HG03175 (cell line): ENCODE measurements at regions not wholly inside any gene's neighbourhood (a gene's known extent, or its start where the extent isn't known, plus 50 kb on each side); places are given as distances from the start of the nearest gene placed in this dataset.
"Not testable (repeated sequence)": the region's sequence is repeated elsewhere in the genome, so short reads cannot be mapped to it uniquely, and the experiment has no call there.

Experiments
- ATAC-seq: cut with Tn5 transposase; IDR thresholded peaks from one replicate; pipeline ENCODE4 v1.9.1; 2021; ENCODE audit warnings: mild to moderate bottlenecking, moderate library complexity; ENCODE audit not compliant: unreplicated experiment

DNA sequence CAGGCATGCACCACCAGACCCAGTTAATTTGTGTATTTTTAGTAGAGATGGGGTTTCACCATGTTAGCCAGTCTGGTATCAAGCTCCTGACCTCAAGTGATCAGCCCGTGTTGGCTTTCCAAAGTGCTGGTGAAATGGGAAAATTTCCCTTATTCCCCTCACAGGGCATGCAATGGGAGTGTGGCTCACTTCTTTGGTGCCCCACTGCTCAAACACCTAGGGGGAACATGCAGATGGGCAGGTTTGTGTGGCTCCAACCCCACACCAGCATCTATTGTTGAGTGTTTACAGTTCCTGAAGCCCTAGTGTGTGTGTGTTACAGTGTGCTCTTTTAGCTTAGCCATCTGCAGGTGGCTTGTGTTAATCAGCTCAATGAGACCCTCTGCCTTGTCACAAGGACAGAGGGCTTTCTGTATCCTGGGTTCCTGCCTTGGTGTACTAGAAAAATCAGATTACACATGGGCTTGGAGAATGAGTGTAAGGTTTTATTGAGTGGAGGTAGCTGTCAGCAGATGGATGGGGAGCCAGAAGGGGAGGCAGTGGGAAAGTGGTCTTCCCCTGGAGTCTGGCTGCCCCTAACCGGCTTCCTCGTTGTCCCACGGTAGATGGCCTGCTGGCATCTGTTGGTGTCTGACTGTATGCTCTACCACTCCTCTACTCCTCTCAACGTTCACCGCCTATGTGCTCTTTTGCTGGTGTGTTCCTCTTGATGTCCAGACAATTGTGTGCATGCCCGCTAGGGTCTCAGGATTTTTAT, 248.1 kb upstream of the CBLB start:
- ATAC-seq: no peak

DNA sequence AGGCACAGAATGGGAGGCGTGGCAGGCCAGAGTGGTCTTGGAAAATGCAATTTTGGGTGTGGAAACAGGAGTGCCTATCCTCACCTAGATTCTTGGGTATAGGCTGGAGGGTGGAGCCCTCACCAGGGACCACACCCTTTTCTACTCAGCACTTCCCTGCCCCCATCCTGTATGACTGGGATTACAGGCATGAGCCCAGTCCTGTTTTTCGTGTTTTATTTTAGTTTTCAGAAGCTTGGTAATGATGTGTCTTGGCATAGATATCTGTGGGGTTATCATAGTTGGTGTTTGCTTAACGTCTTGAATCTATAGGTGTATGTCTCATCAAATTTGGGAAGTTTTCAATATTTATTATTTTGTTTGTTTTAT, 248.7 kb upstream of the CBLB start:
- no peak for ATAC-seq

DNA sequence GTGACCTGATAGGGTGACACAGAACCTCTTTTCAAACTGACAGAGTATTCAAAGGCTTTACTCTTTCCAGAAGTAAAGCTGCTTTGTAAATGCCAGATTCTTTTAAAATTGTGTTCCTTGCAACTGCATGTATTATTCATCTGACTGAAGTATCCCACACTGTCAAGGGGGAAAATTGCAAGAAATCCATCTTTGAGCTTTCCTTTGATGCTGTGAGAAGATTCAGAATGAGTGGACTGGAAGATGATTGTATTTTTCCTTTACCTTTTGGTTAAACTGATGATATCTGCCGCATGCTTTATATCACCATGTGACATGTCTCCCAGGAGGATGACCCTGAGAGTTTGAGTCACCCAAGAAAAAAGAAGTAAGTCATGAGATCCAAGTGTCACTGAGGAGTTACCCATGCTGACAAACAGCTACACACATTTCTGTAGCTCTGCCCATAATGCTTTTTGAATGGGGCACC, 250.8 kb upstream of the CBLB start:
- ATAC-seq: no peak

DNA sequence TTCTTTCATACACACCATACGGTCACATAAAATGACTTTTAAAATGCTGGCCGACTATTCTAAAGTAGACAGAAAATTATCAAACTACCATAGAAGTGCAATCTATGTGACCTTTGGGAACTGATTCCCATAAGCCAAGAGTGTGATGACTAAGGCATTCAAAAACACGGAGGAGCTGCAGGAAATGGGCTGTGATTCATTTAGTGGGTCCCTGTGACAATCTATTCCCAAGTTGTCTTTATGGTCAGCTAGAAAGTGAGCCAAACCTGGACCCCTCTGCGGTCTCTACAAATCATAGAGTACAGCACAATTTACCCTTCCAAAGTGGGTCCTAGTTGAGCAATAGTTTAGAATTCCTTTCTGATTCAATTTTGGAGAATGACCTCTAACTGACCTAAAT, 251.5 kb upstream of the CBLB start:
- no peak for ATAC-seq

DNA sequence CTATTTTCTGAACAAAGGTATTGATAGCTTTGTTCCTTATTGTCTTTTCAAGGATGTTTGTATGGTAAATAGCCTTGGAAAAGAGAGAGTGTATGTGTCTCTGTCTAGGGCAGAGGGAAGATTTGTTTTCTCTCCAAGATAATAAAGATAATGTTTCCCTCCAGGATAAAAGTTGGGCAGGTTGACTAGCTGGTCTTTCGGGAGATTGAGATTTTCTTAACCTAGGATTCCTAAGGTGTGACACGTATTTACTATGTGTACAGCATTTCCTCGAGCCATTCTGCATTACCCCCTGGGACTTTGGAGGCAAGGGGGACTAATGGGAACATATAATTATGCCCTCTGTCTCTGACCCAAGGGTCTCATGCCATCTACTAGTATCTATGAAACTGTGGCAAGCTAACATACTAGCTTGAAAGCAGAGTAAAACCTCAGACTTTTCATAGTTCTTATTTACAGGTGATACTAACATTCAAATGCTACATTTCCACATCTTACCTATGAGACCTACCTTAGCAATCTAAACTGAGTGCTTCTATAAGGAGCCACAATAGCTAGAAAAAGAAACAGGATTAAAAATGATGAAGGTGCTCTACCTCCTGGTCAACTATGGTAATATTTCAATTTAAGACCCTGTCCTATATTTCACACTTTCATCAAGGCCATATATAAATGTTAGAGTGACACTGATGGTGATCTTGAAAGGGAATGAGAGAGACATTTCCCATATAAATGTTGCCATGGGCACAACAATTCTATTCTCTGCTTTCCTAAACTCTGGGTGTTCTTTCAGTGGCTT, 252.9 kb upstream of the CBLB start:
- no peak for ATAC-seq

DNA sequence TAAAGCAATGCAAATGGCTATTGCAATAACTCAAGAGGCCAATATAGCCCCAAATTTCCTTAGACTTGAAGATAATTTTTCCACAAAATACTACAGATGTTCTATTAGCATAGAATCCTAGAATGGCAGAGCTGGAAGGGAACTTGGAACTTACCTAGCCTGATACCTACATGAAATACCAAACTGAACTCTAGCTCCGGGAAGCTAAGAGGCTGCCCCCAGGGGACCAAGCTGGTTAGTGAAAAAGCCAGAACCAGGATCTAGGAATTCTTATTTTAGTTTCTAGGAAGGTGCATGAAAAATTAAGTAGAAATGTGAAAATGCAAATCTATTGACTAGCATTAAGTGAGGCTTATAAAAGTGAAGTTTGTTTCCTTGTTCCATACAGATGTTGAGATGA, 256.0 kb upstream of the CBLB start:
- no peak for ATAC-seq

DNA sequence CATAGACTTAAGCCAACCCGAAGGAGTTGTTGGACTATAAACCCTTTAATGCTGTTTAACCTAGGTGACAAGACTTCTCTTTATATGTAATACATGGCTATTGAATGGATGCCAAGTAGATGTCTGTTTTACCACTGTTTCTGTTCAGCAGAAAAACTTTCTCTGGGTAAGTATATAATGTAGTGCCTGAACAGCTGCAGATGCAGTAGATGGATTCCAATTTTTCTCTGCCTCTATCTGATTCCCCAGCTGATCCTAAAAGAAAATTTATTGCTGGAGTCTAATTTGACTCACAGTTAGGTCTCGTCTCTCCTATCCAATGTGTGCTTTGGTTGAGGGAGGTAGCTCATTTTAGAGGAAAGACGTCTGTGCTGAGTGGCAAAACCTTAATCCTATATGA, 256.5 kb upstream of the CBLB start:
- ATAC-seq: no peak

DNA sequence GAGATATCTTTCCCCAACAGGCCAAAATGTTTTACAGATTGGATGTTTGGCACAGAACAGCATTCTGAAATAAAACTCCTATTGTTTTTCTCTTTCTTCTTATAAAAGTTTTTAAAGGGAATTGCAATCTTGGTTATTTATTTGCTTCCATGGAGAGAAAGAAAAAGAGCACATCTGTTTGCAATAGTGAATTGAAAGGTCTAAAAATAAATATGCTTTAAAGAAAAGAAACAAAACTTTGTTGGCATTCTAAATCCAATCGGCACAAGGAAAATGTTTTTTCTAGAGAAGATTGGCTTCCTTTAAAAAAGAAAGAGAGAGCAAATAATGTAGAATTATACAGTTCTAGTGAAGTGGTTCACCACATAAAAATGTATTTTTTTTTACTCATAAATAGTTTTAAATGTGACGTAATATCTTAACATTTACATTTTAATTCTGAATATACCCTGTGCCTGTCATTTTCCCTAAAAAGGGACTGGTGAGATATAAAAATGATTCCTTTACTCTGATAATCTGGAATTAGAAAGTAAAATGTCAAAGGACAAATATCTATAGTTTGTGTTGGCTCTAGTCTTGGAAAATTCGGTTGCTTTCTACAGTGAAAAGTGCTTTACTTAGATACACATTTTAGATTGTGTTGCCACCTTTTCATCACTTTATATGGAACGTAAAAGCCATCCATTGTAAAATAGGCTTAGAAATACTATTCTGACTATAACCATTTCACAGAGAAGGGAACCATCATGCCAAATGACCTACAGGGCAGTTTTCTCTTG, 257.4 kb upstream of the CBLB start:
- ATAC-seq: no peak

DNA sequence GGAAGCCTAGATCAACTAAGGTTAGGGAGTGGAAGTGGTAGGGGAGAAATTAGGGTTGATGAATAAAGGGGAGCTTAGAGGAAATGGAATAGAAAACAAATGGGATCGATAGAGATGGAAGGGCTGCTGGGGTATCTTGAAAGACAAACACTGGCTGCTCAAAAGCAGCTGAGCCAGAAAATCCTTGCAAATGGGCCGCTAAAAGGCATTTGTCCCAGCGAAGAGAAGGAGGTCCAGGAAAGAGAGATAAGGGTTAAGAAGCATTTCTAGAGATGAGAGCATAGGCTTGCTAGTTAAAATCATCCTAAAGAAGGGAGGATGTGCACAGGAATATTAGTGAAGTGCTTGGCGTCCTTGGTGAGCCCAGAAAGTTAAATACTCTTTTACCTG, 258.0 kb upstream of the CBLB start:
- ATAC-seq: no peak

DNA sequence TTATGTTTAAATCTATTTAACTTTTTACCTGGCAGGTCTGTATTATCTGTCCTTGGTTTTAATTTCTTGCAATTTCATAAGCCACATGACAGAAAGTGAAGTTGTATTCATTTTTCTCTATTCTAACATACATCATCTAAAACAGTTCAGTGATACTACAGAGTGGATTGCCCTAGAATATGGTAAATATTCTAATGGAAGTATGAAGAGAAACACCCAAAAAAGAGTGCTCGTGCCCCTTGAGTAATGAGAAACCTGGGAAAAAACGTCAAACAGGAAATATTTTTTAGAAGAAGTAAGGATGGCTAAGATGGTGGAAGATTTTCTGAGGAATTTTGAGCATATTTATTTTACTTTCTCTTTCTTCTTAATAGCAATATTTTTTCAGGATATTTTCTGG, 261.1 kb upstream of the CBLB start:
- no peak for ATAC-seq

DNA sequence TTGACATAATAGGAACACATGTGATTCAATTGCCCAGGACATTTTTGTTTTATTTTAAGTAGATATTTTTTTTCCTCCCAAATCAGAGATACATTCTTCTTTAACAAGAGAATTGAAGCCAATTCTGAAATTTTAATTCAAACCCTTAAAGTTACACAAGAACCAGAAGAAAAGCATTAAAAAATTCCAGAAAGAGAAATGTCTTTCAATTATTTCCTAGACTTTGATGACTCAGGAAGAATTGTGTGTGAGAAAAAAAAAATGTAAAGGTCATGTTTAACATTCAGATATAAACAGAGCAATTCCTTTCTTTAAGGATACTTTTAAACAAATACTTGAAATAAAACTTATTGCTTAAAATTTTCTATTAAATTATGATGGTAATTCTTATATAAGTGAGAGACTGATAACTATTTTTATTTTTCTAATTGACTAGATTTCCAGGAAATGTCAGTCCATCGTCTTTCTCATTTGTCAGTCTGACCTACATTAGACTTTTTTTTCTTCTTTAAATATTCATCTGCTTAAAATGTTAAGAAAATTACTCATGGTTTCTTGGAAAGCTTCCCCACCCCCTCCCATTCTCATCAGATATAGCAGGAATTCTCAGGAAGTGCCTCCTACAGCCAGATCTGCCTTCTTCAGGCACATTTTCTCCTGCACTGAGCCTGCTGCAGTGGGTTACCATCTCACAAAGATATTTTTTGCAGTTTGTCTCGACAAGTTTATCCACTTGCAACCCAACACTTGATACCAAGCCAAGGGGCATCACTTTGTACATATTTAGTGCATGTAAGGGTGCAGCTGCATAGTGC, 261.8 kb upstream of the CBLB start:
- ATAC-seq: no peak

DNA sequence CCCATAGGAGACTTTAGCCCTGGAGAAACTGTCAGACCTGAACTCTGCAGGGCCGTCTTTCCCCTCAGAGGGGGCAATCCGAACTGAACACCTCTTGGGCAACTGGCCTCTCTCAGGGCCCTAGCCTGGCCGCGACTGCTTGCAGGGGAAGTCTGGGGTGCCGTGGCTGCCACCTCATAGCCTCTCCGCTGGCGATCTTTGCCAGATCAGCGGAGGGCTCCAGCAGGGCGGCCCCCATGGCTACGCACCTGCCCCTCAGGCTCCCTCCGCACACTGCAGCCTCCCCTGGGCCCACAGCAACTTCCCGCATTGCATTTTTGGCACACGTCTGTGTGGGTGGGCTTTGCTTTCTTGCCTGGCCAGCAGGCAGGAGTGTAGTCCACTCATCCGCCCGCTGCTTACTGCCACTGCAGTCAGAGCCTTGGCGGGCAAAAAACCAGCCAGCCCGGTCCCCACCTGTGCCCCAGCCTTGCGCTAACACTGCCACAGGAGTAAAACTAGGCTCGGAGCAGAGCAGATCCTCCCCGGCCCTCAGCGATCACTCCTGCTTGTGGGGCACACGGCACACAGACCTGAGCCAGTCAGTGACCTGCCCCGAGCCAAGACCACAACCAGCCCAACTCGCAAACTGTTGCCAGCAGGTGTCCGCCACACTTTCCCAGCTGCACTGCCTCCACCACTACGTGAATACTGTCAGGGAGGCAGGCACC, 266.8 kb upstream of the CBLB start:
- no peak for ATAC-seq

DNA sequence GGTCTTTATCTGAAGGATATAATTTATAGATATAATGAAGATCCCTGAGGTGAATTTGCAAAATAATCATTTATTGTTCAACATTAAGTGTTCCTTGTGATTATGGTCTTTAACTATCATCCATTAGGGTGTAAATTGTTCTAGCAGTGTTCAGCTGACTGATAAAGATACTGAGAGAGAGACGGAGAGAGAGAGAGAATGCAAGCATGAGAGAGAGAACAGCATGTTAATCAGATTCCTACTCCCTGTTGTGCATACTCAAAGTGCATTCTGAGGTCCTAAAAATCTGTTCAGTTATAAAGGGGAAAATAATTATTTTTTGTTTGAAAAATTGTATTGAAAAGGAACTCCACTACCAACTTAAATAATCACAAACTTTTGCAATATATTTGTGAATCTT, 271.0 kb upstream of the CBLB start:
- ATAC-seq: no peak

DNA sequence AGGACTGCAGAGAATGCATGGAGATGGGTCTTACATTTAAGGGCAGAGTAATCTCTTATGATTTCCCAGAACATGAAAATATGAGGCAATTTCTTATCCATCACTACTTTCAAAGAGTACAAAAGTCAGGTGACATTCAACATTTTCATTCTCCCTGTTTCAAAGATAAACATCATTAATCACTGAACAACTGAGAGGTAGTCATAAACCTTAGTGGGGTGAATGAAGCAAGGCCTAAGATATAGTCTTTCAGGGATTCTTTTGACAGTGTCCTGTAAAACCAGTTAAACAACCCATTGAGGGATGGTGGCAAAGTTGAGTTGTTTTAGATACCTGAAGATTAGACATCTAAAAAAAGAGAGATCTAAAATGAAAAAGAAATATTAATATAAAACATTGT, 271.6 kb upstream of the CBLB start:
- ATAC-seq: no peak

DNA sequence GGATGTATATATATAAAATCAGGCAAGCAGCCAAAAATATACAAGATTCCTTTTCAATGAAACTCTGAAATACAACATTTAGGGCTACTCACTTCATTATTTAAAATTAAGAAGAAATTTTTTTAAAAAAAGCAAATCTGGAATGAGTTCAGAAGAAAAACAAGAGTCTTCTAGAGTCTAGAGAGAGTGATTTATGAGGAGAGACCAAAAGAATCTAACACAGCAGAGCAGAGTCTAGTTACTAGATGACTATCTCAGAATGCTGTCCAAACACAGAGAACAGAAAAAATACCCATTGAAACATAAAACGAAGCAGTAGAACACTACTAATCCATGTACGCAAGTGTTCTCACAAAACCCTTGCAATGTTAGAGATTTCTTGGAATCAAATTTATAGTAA, 275.2 kb upstream of the CBLB start:
- no peak for ATAC-seq

DNA sequence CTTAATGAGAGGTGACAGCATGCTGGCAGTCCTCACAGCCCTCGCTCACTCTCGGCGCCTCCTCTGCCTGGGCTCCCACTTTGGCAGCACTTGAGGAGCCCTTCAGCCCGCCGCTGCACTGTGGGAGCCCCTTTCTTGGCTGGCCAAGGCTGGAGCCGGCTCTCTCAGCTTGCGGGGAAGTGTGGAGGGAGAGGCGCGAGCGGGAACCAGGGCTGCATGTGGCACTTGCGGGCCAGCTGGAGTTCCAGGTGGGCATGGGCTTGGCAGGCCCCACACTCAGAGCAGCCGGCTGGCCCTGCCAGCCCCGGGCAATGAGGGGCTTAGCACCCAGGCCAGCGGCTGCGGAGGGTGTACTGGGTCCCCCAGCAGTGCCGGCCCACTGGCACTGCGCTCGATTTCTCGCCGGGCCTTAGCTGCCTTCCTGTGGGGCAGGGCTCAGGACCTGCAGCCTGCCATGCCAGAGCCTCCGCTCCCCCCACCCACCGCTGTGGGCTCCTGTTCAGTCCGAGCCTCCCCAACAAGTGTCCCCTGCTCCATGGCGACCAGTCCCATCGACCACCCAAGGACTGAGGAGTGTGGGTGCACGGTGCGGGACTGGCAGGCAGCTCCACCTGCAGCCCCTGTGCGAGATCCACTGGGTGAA, 279.7 kb upstream of the CBLB start:
- not testable (repeated sequence) for ATAC-seq

DNA sequence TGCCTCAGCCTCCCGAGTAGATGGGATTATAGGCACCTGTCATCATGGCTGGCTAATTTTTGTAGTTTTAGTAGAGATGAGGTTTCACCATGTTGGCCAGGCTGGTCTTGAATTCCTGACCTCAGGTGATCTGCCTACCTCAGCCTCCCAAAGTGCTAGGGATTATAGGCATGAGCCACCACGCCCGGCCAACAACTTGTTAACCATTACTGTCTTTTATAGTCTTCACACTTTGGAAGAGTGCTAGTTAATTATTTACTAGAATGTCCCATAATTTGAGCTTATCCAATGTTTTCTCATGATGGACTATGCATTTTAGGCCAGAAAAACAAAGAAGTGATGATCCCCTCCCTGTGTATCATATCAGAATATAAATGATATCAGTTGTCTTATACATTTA, 288.6 kb upstream of the CBLB start:
- ATAC-seq: no peak

DNA sequence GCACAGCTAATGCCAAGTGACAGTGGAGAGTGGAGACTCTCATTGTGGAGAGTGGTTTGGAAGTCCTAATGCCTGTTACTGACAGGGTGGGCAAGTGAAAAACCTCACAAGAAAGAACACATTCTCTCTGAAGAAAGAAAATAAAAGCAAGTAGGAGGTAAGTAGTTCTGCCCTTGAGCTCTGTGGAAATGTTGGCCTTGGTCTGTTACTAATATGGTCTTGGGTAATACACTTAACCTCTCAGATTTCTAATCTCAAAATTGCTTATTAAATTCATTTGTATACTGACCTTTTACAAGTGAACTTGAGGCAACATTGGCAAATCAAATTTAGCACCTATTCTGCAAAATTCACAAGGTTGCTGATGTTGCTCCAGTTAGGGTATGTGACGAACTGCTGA, 291.6 kb upstream of the CBLB start:
- ATAC-seq: no peak

DNA sequence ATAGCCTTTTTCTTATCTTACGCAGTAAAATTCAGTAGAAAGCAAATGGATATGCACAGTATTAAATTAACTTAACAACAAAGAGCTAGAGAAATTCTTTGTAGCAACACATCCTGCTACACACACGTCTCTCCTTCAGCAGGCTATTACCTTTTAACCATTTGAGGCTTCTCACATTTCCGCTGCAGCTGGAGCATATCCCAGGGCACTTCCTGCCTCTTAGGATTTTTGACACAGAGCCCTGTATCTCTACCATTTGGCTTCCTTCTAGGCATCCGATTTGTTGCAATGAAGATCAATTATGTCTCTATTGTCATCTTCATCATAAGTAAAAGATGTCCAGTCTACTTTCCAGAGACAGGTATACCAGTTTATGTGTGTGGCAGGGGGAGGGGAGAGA, 292.4 kb upstream of the CBLB start:
- no peak for ATAC-seq

DNA sequence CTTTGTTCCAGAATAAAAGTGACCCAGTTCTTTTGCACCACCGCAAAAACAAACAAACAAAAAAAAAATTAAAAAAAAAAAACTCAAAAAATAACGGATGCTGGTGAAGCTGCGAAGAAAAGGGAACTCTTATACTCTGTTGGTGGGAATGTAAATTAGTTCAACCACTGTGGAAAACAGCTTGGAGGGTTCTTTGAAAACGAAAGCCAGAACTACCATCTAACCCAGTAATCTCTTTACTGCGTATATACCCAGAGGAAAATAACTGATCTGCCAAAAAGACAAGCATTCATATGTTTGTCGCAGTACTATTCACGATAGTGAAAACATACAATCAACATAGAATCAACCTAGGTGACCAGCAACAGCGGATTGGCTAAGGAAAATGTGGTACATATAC, 298.9 kb upstream of the CBLB start:
- no peak for ATAC-seq
